GM12872 (cell line): ENCODE measurements at regions not wholly inside any gene's neighbourhood (a gene's known extent, or its start where the extent isn't known, plus 50 kb on each side); places are given as distances from the start of the nearest gene placed in this dataset.

ENCODE experiments used
- CTCF ChIP-seq: IDR thresholded peaks from 3 replicates; pipeline ENCODE4 v1.5.1; 2011; ENCODE audit warnings: low read depth, mild to moderate bottlenecking, low read length, moderate library complexity; ENCODE audit not compliant: insufficient read depth

- no peak for TF ChIP-seq CTCF
These were observed 186.6 kb upstream of the LEF1 start for GRCh38 chr4:108355186-108355901.

- no peak for TF ChIP-seq CTCF
These were observed 184.1 kb upstream of the LEF1 start for GRCh38 chr4:108352664-108353308.

- TF ChIP-seq CTCF, result no peak
These were observed 183.1 kb upstream of the LEF1 start for GRCh38 chr4:108351791-108352190.

GRCh38 chr4:108350332-108350731 is 181.6 kb upstream of the LEF1 start:
- no peak for TF ChIP-seq CTCF

- no peak for TF ChIP-seq CTCF
These were observed 178.1 kb upstream of the LEF1 start for GRCh38 chr4:108346818-108347210.

- no peak for TF ChIP-seq CTCF
These were observed 177.4 kb upstream of the LEF1 start for GRCh38 chr4:108345862-108346817.

- TF ChIP-seq CTCF, result no peak
These were observed 173.7 kb upstream of the LEF1 start for GRCh38 chr4:108342325-108342970.
